ENCODE measurements at regions not wholly inside any gene's neighbourhood (a gene's known extent, or its start where the extent isn't known, plus 50 kb on each side); places are given as distances from the start of the nearest gene placed in this dataset.
"Not testable (repeated sequence)": the region's sequence is repeated elsewhere in the genome, so short reads cannot be mapped to it uniquely, and the experiment has no call there.

DNA sequence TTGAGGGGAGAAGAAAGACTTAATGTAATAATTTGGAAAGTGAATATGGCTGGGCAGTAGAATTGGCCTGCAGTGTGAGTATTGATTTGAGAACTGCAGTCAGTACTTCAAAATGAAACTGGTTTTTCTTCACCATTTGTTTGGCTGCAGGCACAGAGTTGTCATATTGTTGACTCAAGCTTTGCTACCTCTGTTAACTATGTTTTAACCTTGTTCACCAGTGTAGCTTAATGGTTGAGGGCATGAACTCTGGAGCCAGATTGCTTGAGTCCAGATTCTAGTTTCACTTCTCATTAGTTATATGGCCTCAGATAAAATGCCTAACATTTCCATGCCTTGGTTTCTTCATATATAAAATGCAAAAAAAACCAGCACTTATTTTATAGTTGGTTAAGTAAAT is 64.1 kb downstream of the CFAP44 start:
- intact Hi-C loops (cut with micrococcal nuclease), result no loop called here
- no TSS peak for BruUV-seq (replicated peaks)
- Mint-ChIP-seq H3K27ac (ENCODE audit: low read depth, unreplicated experiment) (no peak overlapping the region), H3K27me3 (ENCODE audit: insufficient read depth, unreplicated experiment) (no peaks in the 10 kb centered on the region), H3K4me1 (ENCODE audit: insufficient read depth, unreplicated experiment) (no peaks in the 10 kb centered on the region), H3K4me3 (ENCODE audit: unreplicated experiment) (no peak overlapping the region), H3K9me3 (ENCODE audit: unreplicated experiment) (no peaks in the 10 kb centered on the region), H3K36me3 (ENCODE audit: insufficient read depth, unreplicated experiment) (peaks cover 7% of the 10 kb centered on the region)
- DNase-seq (ENCODE audit: unreplicated experiment), result no peak
- ChIA-PET CTCF (no interaction called here), POLR2A (no interaction called here)
- TF ChIP-seq, protein P1, sequence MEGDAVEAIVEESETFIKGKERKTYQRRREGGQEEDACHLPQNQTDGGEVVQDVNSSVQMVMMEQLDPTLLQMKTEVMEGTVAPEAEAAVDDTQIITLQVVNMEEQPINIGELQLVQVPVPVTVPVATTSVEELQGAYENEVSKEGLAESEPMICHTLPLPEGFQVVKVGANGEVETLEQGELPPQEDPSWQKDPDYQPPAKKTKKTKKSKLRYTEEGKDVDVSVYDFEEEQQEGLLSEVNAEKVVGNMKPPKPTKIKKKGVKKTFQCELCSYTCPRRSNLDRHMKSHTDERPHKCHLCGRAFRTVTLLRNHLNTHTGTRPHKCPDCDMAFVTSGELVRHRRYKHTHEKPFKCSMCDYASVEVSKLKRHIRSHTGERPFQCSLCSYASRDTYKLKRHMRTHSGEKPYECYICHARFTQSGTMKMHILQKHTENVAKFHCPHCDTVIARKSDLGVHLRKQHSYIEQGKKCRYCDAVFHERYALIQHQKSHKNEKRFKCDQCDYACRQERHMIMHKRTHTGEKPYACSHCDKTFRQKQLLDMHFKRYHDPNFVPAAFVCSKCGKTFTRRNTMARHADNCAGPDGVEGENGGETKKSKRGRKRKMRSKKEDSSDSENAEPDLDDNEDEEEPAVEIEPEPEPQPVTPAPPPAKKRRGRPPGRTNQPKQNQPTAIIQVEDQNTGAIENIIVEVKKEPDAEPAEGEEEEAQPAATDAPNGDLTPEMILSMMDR (IDR thresholded peaks at IDR 0.05; ENCODE audit: unreplicated experiment), result no peak

DNA sequence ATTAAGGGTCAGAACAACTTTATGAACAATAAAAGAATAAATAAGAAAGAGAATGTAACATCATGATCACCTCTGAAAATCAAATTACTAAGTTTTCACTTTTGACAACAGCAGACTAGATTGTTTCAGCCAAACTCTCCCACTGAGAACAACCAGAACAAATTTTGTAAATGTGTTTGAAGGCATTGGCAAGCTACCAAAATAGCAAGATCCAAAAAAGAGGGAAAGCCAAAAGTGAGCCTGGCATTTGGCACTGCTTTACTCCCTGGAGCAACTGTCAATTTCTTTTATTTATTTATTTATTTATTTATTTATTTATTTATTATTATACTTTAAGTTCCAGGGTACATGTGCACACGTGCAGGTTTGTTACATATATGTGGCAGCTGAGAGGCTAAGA is 67.2 kb downstream of the CFAP44 start:
- ChIA-PET POLR2A (no interaction called here), CTCF (no interaction called here)
- H3K27ac Mint-ChIP-seq (ENCODE audit: low read depth, unreplicated experiment), result no peak overlapping the region
- no peak overlapping the region for H3K4me3 Mint-ChIP-seq (ENCODE audit: unreplicated experiment)
- no peaks in the 10 kb centered on the region for H3K27me3 Mint-ChIP-seq (ENCODE audit: insufficient read depth, unreplicated experiment)
- intact Hi-C loops (cut with micrococcal nuclease), result no loop called here
- no peaks in the 10 kb centered on the region for H3K36me3 Mint-ChIP-seq (ENCODE audit: insufficient read depth, unreplicated experiment)
- no TSS peak for BruUV-seq (replicated peaks)
- DNase-seq (ENCODE audit: unreplicated experiment), result no peak
- no peaks in the 10 kb centered on the region for H3K9me3 Mint-ChIP-seq (ENCODE audit: unreplicated experiment)
- H3K4me1 Mint-ChIP-seq (ENCODE audit: insufficient read depth, unreplicated experiment), result no peaks in the 10 kb centered on the region
- TF ChIP-seq, protein P1 (IDR thresholded peaks at IDR 0.05; ENCODE audit: unreplicated experiment), result no peak

DNA sequence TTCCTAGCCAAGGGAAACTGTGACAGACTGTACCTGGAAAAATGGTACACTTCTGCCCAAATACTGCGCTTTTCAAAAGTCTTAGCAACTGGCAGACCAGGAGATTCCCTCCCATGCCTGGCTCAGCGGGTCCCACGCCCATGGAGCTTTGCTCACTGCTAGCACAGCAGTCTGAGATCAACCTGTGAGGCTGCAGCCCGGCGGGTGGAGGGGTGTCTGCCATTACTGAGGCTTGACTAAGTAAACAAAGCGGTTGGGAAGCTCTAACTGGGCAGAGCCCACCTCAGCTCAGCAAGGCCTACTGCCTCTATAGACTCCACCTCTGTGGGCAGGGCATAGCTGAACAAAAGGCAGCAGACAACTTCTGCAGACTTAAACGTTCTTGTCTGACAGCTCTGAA is 74.5 kb downstream of the CFAP44 start:
- H3K9me3 Mint-ChIP-seq (ENCODE audit: unreplicated experiment); H3K4me3 Mint-ChIP-seq (ENCODE audit: unreplicated experiment); DNase-seq (ENCODE audit: unreplicated experiment); BruUV-seq (replicated peaks); H3K27me3 Mint-ChIP-seq (ENCODE audit: insufficient read depth, unreplicated experiment); H3K4me1 Mint-ChIP-seq (ENCODE audit: insufficient read depth, unreplicated experiment); H3K27ac Mint-ChIP-seq (ENCODE audit: low read depth, unreplicated experiment); POLR2A ChIA-PET; CTCF ChIA-PET; intact Hi-C loops (cut with micrococcal nuclease): not testable (repeated sequence)
- H3K36me3 Mint-ChIP-seq (ENCODE audit: insufficient read depth, unreplicated experiment), result peaks cover 14% of the 10 kb centered on the region

DNA sequence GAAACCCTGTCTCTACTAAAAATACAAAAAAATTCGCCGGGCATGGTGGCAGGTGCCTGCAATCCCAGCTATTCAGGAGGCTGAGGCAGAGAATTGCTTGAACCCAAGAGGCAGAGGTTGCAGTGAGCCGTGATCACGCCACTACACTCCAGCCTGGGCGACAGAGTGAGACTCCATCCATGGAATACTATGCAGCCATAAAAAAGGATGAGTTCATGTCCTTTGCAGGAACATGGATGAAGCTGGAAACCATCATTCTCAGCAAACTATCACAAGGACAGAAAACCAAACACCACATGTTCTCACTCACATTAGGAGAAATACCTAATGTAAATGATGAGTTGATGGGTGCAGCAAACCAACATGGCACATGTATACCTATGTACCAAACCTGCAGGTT is 86.0 kb downstream of the CFAP44 start:
- H3K27me3 Mint-ChIP-seq (ENCODE audit: insufficient read depth, unreplicated experiment); H3K27ac Mint-ChIP-seq (ENCODE audit: low read depth, unreplicated experiment); H3K4me3 Mint-ChIP-seq (ENCODE audit: unreplicated experiment); BruUV-seq (replicated peaks); DNase-seq (ENCODE audit: unreplicated experiment); intact Hi-C loops (cut with micrococcal nuclease); POLR2A ChIA-PET; CTCF ChIA-PET; H3K4me1 Mint-ChIP-seq (ENCODE audit: insufficient read depth, unreplicated experiment); H3K36me3 Mint-ChIP-seq (ENCODE audit: insufficient read depth, unreplicated experiment); H3K9me3 Mint-ChIP-seq (ENCODE audit: unreplicated experiment): not testable (repeated sequence)

DNA sequence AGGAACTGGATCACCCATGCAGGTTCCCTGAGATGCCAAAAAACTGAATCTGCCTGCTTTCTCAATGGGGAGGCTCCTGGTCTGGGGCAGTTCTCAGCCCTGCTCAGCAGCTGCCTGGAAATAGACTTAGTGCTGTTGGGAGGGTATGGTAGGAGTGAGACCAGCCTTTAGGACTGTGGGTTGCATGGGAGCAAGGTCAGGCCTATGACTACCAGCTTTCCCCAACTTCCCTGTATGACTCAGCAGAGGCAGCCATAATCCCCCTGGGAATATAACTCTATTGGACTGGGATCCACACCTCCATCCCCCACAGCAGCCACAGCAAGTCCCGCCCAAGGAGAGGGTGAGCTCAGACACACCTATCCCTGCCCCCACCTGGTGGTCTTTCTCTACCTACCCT is 87.0 kb downstream of the CFAP44 start:
- H3K9me3 Mint-ChIP-seq (ENCODE audit: unreplicated experiment), result no peaks in the 10 kb centered on the region
- no peak overlapping the region for H3K27ac Mint-ChIP-seq (ENCODE audit: low read depth, unreplicated experiment)
- H3K27me3 Mint-ChIP-seq (ENCODE audit: insufficient read depth, unreplicated experiment), result no peaks in the 10 kb centered on the region
- H3K4me3 Mint-ChIP-seq (ENCODE audit: unreplicated experiment), result no peak overlapping the region
- intact Hi-C loops (cut with micrococcal nuclease), result no loop called here
- CTCF ChIA-PET, result interaction anchor here (0.6 to 0.7 kb wide), 3 partner anchors 12 to 765 kb away, joined by 3 to 4 read pairs (median 4); no protein-coding TSS in a partner anchor
- no TSS peak for BruUV-seq (replicated peaks)
- no peaks in the 10 kb centered on the region for H3K4me1 Mint-ChIP-seq (ENCODE audit: insufficient read depth, unreplicated experiment)
- peak; percentile 21 for DNase-seq (ENCODE audit: unreplicated experiment)
- POLR2A ChIA-PET, result no interaction called here
- peaks cover 7% of the 10 kb centered on the region for H3K36me3 Mint-ChIP-seq (ENCODE audit: insufficient read depth, unreplicated experiment)
- TF ChIP-seq, protein P1 (IDR thresholded peaks at IDR 0.05; ENCODE audit: unreplicated experiment), result no peak

Data from MCF 10A (cell line).